ENCODE measurements at regions not wholly inside any gene's neighbourhood (a gene's known extent, or its start where the extent isn't known, plus 50 kb on each side); places are given as distances from the start of the nearest gene placed in this dataset.
A peak's percentile ranks its signal among the peaks of the same experiment; 100 is the strongest.

DNA sequence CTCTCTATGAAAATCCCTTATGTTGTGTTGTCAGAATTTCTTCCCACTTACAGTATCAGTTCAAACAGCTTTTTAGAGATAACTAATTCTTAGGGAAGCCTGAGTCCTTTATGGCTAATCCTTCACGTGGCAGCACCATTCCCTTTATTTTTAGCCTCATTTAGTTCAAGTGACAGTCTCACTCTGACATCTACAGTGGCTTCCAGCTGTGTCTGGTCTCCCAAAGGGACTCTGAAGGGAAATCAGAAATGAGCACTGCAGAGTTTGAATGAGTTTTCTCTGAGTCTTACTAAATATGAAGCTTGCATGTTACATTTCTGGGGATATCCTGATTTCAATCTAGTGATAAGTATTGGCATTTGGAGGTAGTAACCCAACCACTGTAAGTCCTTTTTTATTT is 1104.1 kb downstream of the CDH11 start:
- Histone ChIP-seq H3K27ac (ENCODE audit: low read depth, low read length) (no peak overlapping the region), H3K36me3 (ENCODE audit: insufficient read depth, low read length) (no peaks in the 10 kb centered on the region), H3K9me3 (ENCODE audit: low read depth, low read length) (no peaks in the 10 kb centered on the region), H4K20me1 (ENCODE audit: insufficient read depth, low read length) (no peaks in the 10 kb centered on the region), H3K4me3 (ENCODE audit: insufficient read depth, low read length) (no peak overlapping the region), H3K4me2 (ENCODE audit: insufficient read depth, low read length) (no peak overlapping the region), H2AFZ (ENCODE audit: low read length) (no peak overlapping the region), H3K27me3 (ENCODE audit: insufficient read depth, low read length) (no peaks in the 10 kb centered on the region), H3K79me2 (ENCODE audit: insufficient read depth, low read length) (no peaks in the 10 kb centered on the region), H3K4me1 (ENCODE audit: insufficient read depth, low read length) (peaks cover 4% of the 10 kb centered on the region)
- TF ChIP-seq, protein P1, sequence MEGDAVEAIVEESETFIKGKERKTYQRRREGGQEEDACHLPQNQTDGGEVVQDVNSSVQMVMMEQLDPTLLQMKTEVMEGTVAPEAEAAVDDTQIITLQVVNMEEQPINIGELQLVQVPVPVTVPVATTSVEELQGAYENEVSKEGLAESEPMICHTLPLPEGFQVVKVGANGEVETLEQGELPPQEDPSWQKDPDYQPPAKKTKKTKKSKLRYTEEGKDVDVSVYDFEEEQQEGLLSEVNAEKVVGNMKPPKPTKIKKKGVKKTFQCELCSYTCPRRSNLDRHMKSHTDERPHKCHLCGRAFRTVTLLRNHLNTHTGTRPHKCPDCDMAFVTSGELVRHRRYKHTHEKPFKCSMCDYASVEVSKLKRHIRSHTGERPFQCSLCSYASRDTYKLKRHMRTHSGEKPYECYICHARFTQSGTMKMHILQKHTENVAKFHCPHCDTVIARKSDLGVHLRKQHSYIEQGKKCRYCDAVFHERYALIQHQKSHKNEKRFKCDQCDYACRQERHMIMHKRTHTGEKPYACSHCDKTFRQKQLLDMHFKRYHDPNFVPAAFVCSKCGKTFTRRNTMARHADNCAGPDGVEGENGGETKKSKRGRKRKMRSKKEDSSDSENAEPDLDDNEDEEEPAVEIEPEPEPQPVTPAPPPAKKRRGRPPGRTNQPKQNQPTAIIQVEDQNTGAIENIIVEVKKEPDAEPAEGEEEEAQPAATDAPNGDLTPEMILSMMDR (IDR thresholded peaks at IDR 0.05; ENCODE audit: extremely low read depth, low read depth, low read length): no peak
- DNase-seq (ENCODE audit: insufficient read length, low spot score, missing footprints): no peak

DNA sequence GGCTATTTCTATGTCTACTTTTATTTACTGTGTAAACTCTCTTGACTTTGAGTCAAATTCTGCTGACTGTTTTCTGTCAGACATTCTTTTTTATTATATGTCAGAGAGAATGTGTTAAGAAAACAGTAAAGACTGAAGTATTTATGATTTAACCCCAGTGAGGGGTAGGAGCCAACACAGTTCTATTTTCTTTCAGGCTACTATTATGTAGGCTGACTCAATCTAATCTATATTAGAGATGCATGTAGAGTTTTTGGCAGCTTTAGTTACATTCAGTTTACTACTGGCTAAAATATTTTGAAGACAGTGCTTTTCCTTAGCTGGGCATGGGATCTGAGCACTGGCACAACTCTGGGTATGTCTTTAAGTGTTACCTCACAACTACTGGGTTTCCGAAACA is 1108.0 kb downstream of the CDH11 start:
- H3K4me2 ChIP-seq (ENCODE audit: insufficient read depth, low read length): peak overlapping the region; percentile 54
- DNase-seq (ENCODE audit: insufficient read length, low spot score, missing footprints): no peak
- H3K36me3 ChIP-seq (ENCODE audit: insufficient read depth, low read length): no peaks in the 10 kb centered on the region

DNA sequence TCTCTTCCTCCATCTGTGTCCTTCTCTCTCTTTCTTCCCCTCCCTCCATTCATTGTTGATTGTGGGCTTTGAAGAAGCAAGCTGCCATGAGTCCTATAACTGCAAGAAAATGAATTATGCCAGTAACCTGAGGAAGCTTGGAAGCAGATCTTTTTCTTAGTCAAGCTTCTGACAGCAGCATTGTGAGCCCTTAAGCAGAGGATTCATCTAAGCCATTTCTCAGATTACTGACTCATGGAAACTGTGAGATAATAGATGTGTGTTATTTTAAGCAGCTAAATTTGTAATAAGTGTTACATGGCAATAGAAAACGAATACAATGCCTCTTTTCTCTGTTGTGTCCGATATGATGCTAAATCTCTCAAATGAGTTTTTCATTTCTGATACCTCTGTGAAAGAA is 1109.7 kb downstream of the CDH11 start:
- no peaks in the 10 kb centered on the region for H4K20me1 ChIP-seq (ENCODE audit: insufficient read depth, low read length)
- H3K4me2 ChIP-seq (ENCODE audit: insufficient read depth, low read length): peak overlapping the region; percentile 12
- no peaks in the 10 kb centered on the region for H3K27me3 ChIP-seq (ENCODE audit: insufficient read depth, low read length)
- TF ChIP-seq, protein P1 (IDR thresholded peaks at IDR 0.05; ENCODE audit: extremely low read depth, low read depth, low read length): no peak
- peak; percentile 15 for DNase-seq (ENCODE audit: insufficient read length, low spot score, missing footprints)
- no peaks in the 10 kb centered on the region for H3K79me2 ChIP-seq (ENCODE audit: insufficient read depth, low read length)
- H3K27ac ChIP-seq (ENCODE audit: low read depth, low read length): peak overlapping the region; percentile 8
- peak overlapping the region; percentile 11 for H2AFZ ChIP-seq (ENCODE audit: low read length)
- no peaks in the 10 kb centered on the region for H3K9me3 ChIP-seq (ENCODE audit: low read depth, low read length)
- H3K4me3 ChIP-seq (ENCODE audit: insufficient read depth, low read length): no peak overlapping the region
- H3K36me3 ChIP-seq (ENCODE audit: insufficient read depth, low read length): no peaks in the 10 kb centered on the region
- H3K4me1 ChIP-seq (ENCODE audit: insufficient read depth, low read length): peaks cover 14% of the 10 kb centered on the region

More for the DNA sequence above, 1108.0 kb downstream of the CDH11 start:
- H3K27ac ChIP-seq (ENCODE audit: low read depth, low read length): peak overlapping the region; percentile 9
- no peaks in the 10 kb centered on the region for H4K20me1 ChIP-seq (ENCODE audit: insufficient read depth, low read length)
- H3K9me3 ChIP-seq (ENCODE audit: low read depth, low read length): no peaks in the 10 kb centered on the region
- H3K79me2 ChIP-seq (ENCODE audit: insufficient read depth, low read length): no peaks in the 10 kb centered on the region
- peak overlapping the region; percentile 26 for H3K4me3 ChIP-seq (ENCODE audit: insufficient read depth, low read length)
- H2AFZ ChIP-seq (ENCODE audit: low read length): peak overlapping the region; percentile 81
- no peaks in the 10 kb centered on the region for H3K27me3 ChIP-seq (ENCODE audit: insufficient read depth, low read length)
- H3K4me1 ChIP-seq (ENCODE audit: insufficient read depth, low read length): peaks cover 14% of the 10 kb centered on the region
- TF ChIP-seq, protein P1 (IDR thresholded peaks at IDR 0.05; ENCODE audit: extremely low read depth, low read depth, low read length): no peak

DNA sequence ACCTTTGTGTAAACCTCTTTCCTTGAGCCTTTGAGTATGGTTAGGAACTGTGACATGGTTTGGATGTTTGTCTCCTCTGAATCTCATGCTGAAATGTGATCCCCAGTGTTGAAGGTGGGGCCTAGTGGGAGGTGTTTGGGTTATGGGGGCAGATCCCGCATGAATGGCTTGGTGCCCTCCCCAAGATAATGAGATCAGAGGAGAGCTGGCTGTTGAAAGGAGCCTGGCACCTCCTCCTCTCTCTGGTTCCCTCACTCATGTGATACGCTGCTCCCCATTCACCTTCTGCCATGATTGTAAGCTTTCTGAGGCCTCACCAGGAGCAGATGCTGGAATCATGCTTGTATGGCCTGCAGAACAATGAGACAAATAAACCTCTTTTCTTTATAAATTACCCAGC is 1110.2 kb downstream of the CDH11 start:
- Histone ChIP-seq H3K4me1 (ENCODE audit: insufficient read depth, low read length) (peaks cover 14% of the 10 kb centered on the region), H3K36me3 (ENCODE audit: insufficient read depth, low read length) (no peaks in the 10 kb centered on the region), H2AFZ (ENCODE audit: low read length) (no peak overlapping the region), H3K4me2 (ENCODE audit: insufficient read depth, low read length) (no peak overlapping the region), H3K4me3 (ENCODE audit: insufficient read depth, low read length) (no peak overlapping the region), H4K20me1 (ENCODE audit: insufficient read depth, low read length) (no peaks in the 10 kb centered on the region), H3K27me3 (ENCODE audit: insufficient read depth, low read length) (no peaks in the 10 kb centered on the region), H3K27ac (ENCODE audit: low read depth, low read length) (no peak overlapping the region), H3K79me2 (ENCODE audit: insufficient read depth, low read length) (no peaks in the 10 kb centered on the region), H3K9me3 (ENCODE audit: low read depth, low read length) (no peaks in the 10 kb centered on the region)
- TF ChIP-seq, protein P1 (IDR thresholded peaks at IDR 0.05; ENCODE audit: extremely low read depth, low read depth, low read length): no peak
- no peak for DNase-seq (ENCODE audit: insufficient read length, low spot score, missing footprints)

All from osteoblast (primary cell).